ENCODE measurements at regions not wholly inside any gene's neighbourhood (a gene's known extent, or its start where the extent isn't known, plus 50 kb on each side); places are given as distances from the start of the nearest gene placed in this dataset.
"Not testable (repeated sequence)": the region's sequence is repeated elsewhere in the genome, so short reads cannot be mapped to it uniquely, and the experiment has no call there.

DNA sequence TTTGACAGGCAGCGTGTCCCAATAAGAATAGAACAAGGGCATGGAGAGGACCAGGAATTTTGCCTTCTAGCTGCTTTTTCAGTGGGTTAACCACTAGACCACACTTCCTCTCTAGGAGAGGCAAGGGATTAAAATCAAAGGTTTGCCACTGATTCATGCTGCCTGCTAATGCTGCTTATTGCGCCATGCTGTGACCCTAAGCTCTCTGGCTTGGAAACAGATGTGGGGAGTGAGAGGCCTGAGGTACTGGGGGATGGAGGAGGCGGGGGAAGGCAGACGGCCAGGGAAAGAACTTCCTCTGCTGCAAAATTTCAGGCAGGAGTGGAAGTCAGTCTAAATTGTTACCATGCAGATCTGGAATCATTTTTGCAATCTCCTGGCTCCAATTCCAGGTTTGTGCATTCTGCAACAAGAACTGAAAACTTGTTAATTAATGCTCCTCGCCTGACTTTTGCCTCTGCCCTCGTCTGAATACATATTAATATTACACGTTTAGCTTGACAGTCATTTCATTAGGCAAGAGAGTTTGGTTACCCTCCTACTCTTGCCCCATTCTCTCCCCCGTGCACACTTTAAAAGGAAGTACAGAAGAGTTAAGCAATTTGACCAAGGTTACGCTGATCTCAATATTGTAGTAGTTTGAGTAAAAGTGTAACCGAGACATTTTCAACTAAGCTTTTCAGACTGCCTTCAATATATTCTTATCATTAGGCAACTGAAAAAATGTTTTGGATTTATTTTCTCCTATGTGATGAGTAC lies 121.7 kb upstream of the SPRED1 start:
- TF ChIP-seq, protein P1, sequence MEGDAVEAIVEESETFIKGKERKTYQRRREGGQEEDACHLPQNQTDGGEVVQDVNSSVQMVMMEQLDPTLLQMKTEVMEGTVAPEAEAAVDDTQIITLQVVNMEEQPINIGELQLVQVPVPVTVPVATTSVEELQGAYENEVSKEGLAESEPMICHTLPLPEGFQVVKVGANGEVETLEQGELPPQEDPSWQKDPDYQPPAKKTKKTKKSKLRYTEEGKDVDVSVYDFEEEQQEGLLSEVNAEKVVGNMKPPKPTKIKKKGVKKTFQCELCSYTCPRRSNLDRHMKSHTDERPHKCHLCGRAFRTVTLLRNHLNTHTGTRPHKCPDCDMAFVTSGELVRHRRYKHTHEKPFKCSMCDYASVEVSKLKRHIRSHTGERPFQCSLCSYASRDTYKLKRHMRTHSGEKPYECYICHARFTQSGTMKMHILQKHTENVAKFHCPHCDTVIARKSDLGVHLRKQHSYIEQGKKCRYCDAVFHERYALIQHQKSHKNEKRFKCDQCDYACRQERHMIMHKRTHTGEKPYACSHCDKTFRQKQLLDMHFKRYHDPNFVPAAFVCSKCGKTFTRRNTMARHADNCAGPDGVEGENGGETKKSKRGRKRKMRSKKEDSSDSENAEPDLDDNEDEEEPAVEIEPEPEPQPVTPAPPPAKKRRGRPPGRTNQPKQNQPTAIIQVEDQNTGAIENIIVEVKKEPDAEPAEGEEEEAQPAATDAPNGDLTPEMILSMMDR (IDR thresholded peaks at IDR 0.05; ENCODE audit: unreplicated experiment in 3 of 3), result no peak
- Mint-ChIP-seq H3K9me3 (peaks cover 10% of the 10 kb centered on the region), H3K27me3 (ENCODE audit: low read depth) (no peaks in the 10 kb centered on the region), H3K27ac (peak overlapping the region; percentile 80 to 95 (median 92)), H3K4me1 (peaks cover 41% of the 10 kb centered on the region), H3K4me3 (peak overlapping the region; percentile 1 to 42 (median 19)), H3K36me3 (ENCODE audit: low read depth) (no peaks in the 10 kb centered on the region)

DNA sequence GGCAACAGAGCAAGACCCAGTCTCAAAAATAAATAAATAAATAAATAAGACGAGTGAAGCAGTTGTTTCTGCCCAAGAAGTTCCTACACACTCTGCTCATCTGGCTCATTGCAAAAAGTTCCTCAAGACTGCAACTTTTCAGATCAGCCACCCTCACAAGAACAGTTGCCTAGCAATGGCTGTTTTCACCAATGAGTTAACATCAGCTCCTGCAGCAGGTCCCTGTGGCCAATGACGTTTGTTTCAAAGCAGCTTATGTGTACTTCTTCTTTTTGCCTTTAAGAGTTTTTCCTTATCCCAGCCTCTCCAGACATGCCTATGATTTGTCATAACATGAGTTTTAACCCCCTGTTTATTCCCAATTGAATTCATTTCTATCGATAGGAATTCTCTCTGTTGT lies 118.4 kb upstream of the SPRED1 start:
- Mint-ChIP-seq H3K9me3 (peaks cover 15% of the 10 kb centered on the region), H3K4me1 (peaks cover 27% of the 10 kb centered on the region), H3K27ac (no peak overlapping the region), H3K36me3 (ENCODE audit: low read depth) (no peaks in the 10 kb centered on the region), H3K4me3 (no peak overlapping the region), H3K27me3 (ENCODE audit: low read depth) (no peaks in the 10 kb centered on the region)
- TF ChIP-seq, protein P1 (IDR thresholded peaks at IDR 0.05; ENCODE audit: unreplicated experiment in 3 of 3), result no peak

DNA sequence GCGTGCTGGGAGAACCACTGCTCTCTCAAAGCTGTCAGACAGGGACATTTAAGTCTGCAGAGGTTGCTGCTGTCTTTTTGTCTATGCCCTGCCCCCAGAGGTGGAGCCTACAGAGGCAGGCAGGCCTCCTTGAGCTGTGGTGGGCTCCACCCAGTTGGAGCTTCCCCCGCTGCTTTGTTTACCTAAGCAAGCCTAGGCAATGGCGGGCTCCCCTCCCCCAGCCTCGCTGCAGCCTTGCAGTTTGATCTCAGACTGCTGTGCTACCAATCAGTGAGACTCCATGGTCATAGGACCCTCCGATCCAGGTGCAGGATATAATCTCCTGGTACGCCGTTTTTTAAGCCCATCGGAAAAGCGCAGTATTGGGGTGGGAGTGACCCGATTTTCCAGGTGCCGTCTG lies 110.4 kb upstream of the SPRED1 start:
- H3K27ac Mint-ChIP-seq; H3K36me3 Mint-ChIP-seq (ENCODE audit: low read depth); H3K27me3 Mint-ChIP-seq (ENCODE audit: low read depth); H3K4me3 Mint-ChIP-seq; H3K4me1 Mint-ChIP-seq; H3K9me3 Mint-ChIP-seq: not testable (repeated sequence)

DNA sequence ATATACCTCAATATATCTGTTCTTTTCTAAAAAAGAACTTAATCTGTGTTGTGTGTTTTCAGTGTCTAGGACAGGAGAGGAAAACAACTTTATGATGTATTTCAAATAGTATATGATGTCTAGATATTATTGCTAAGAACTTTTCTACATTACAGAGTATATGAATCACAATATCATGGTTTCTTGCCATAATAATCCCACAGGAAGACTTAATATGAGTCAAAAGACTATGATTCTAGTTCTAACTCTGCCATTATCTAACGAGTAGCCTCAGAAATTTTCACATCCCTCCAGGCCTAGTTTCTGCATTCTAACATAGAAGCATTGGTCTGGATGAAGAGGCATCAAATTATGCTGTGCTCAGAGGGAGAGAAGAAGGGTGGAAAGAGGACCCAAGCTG lies 107.7 kb upstream of the SPRED1 start:
- Mint-ChIP-seq H3K27me3 (ENCODE audit: low read depth) (no peaks in the 10 kb centered on the region), H3K27ac (no peak overlapping the region), H3K4me1 (peaks cover 5% of the 10 kb centered on the region), H3K36me3 (ENCODE audit: low read depth) (peaks cover 3% of the 10 kb centered on the region), H3K9me3 (peaks cover 10% of the 10 kb centered on the region), H3K4me3 (no peak overlapping the region)
- TF ChIP-seq, protein P1 (IDR thresholded peaks at IDR 0.05; ENCODE audit: unreplicated experiment in 3 of 3), result no peak

DNA sequence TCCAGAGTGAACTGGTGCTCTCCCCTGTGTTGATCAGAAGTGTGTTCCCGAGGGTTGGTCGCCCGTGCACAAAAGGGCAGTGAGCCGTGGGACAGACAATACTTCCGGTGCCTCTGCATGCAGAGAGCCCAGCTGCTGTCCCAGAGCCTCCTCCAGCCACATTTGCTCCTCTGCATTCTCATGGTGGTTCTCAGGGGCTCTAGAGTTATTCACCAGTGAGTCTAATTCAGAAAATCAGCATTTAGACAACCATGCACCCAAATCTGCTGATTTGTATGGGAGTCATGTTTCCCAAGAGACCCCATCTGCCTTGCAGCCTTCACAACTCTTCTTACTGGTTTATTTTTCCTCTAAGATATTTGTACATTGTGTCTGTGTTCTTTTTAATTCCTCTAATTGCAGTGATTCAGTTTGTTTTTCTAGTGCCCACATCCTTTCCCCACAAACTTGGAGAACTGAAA lies 107.0 kb upstream of the SPRED1 start:
- Mint-ChIP-seq H3K27me3 (ENCODE audit: low read depth) (no peaks in the 10 kb centered on the region), H3K4me3 (no peak overlapping the region), H3K9me3 (peaks cover 16% of the 10 kb centered on the region), H3K27ac (peak overlapping the region in 1 of 3 experiments; percentile 34), H3K4me1 (peaks cover 5% of the 10 kb centered on the region), H3K36me3 (ENCODE audit: low read depth) (peaks cover 3% of the 10 kb centered on the region)
- TF ChIP-seq, protein P1 (IDR thresholded peaks at IDR 0.05; ENCODE audit: unreplicated experiment in 3 of 3), result no peak

DNA sequence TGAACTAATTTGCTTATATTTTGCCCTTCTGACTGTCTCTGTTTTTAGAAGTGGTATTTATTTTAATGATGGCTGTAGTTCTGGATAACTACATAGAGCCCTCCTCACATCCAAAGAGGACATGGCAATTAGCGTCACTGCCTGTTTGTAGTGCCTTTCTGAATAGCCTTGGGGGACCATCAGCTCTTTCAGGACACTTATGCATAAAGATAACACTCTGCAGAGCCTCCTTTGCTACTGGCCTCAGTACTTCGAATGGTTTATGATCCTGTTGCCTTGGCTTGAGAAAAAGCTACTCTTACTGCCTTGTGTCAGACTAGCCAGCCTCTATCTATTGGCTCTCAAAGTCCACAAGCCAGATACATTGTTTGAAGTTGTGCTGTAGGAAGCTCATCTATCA lies 105.4 kb upstream of the SPRED1 start:
- Mint-ChIP-seq H3K4me3 (no peak overlapping the region), H3K4me1 (peaks cover 5% of the 10 kb centered on the region), H3K36me3 (ENCODE audit: low read depth) (peaks cover 5% of the 10 kb centered on the region), H3K27me3 (ENCODE audit: low read depth) (no peaks in the 10 kb centered on the region), H3K9me3 (peaks cover 25% of the 10 kb centered on the region), H3K27ac (no peak overlapping the region)
- TF ChIP-seq, protein P1 (IDR thresholded peaks at IDR 0.05; ENCODE audit: unreplicated experiment in 3 of 3), result no peak

Data from nephron (organoid).